ENCODE measurements at regions not wholly inside any gene's neighbourhood (a gene's known extent, or its start where the extent isn't known, plus 50 kb on each side); places are given as distances from the start of the nearest gene placed in this dataset.

DNA sequence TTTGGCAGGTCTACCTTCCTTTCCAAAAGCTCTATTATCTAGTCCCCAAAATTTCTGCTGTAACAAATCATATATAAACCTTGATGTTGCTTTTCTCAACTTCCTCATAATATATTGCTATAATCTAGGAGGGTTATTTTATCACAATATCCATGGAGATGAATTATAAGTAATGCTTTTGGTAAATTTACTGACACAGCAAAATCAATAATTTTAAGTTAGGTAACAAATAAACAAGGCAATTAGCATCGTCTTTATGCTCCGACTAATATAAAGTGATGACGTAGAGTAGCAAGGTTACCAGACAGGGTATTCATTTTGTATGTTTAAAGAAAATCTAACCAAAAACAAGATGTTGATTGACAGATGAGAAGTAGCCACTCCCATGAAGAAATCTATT, 132.3 kb upstream of the ST8SIA4 start:
- TF ChIP-seq, protein P1, sequence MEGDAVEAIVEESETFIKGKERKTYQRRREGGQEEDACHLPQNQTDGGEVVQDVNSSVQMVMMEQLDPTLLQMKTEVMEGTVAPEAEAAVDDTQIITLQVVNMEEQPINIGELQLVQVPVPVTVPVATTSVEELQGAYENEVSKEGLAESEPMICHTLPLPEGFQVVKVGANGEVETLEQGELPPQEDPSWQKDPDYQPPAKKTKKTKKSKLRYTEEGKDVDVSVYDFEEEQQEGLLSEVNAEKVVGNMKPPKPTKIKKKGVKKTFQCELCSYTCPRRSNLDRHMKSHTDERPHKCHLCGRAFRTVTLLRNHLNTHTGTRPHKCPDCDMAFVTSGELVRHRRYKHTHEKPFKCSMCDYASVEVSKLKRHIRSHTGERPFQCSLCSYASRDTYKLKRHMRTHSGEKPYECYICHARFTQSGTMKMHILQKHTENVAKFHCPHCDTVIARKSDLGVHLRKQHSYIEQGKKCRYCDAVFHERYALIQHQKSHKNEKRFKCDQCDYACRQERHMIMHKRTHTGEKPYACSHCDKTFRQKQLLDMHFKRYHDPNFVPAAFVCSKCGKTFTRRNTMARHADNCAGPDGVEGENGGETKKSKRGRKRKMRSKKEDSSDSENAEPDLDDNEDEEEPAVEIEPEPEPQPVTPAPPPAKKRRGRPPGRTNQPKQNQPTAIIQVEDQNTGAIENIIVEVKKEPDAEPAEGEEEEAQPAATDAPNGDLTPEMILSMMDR (conservative IDR thresholded peaks at IDR 0.05; ENCODE audit: low read depth, low read length): no peak
- no peak for TF ChIP-seq EZH2 (IDR thresholded peaks at IDR 0.05; ENCODE audit: borderline replicate concordance, low read depth, low read length, poor library complexity, severe bottlenecking)
- Histone ChIP-seq H3K4me3 (ENCODE audit: low read depth, low read length, poor library complexity, severe bottlenecking) (no peak overlapping the region), H3K27me3 (replicated peaks; ENCODE audit: insufficient read depth, low read depth, low read length, poor library complexity) (no peaks in the 10 kb centered on the region), H3K9me3 (ENCODE audit: low read depth, low read length, poor library complexity, severe bottlenecking) (no peaks in the 10 kb centered on the region), H3K36me3 (ENCODE audit: insufficient read depth, low read length, poor library complexity, severe bottlenecking) (no peaks in the 10 kb centered on the region), H3K27ac (ENCODE audit: low read depth, low read length, poor library complexity, severe bottlenecking) (no peak overlapping the region), H3K4me1 (ENCODE audit: insufficient read depth, low read length, poor library complexity, severe bottlenecking) (no peaks in the 10 kb centered on the region)
- ChIA-PET POLR2A (ENCODE audit: low non-redundant PET) (no interaction called here), CTCF (no interaction called here)
- no peak for DNase-seq (ENCODE audit: low spot score)
- intact Hi-C loops (cut with micrococcal nuclease; ENCODE audit: unreplicated experiment): no loop called here
- no TSS peak for BruUV-seq (replicated peaks)

DNA sequence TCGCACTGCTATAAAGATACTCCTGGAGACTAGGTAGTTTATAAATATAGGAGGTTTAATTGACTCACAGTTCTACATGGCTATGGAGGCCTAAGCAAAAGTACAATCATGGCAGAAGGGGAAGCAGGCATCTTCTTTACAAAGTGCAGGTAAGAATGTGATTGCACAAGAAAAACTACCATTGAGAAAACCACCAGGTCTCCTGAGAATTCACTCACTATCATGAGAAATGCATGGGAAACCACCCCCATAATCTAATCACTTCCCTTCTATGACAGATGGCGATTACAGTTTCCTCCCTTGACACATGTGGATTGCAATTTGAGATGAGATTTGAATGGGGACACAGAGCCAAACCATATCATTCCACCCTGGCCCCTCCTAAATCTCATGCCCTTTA, 121.2 kb upstream of the ST8SIA4 start:
- intact Hi-C loops (cut with micrococcal nuclease; ENCODE audit: unreplicated experiment): no loop called here
- H3K4me3 ChIP-seq (ENCODE audit: low read depth, low read length, poor library complexity, severe bottlenecking): no peak overlapping the region
- BruUV-seq (replicated peaks): no TSS peak
- no peaks in the 10 kb centered on the region for H3K9me3 ChIP-seq (ENCODE audit: low read depth, low read length, poor library complexity, severe bottlenecking)
- no peak for TF ChIP-seq EZH2 (IDR thresholded peaks at IDR 0.05; ENCODE audit: borderline replicate concordance, low read depth, low read length, poor library complexity, severe bottlenecking)
- TF ChIP-seq, protein P1 (conservative IDR thresholded peaks at IDR 0.05; ENCODE audit: low read depth, low read length): no peak
- H3K27ac ChIP-seq (ENCODE audit: low read depth, low read length, poor library complexity, severe bottlenecking): no peak overlapping the region
- no peaks in the 10 kb centered on the region for H3K27me3 ChIP-seq (replicated peaks; ENCODE audit: insufficient read depth, low read depth, low read length, poor library complexity)
- no peak for DNase-seq (ENCODE audit: low spot score)
- ChIA-PET CTCF (no interaction called here), POLR2A (ENCODE audit: low non-redundant PET) (no interaction called here)
- no peaks in the 10 kb centered on the region for H3K36me3 ChIP-seq (ENCODE audit: insufficient read depth, low read length, poor library complexity, severe bottlenecking)
- no peaks in the 10 kb centered on the region for H3K4me1 ChIP-seq (ENCODE audit: insufficient read depth, low read length, poor library complexity, severe bottlenecking)

DNA sequence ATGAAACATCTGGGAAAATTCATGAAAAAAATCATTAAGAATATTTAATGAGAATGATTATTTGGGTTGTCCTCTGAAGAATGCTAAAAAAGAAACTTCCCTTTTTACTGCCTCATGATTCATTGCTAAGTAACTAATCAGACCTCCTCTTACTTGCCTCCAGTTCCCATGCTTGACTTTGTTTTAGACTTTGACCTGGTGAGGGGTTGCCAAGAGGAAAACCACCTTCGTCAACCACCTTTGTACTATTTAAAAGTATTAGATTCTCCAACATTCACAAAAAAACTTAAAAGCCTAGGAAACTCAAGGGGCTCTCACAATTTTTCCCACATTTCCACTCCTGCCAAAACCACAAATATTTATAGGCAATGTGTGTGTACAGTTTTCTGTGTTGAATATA, 115.2 kb upstream of the ST8SIA4 start:
- Histone ChIP-seq H3K4me1 (ENCODE audit: insufficient read depth, low read length, poor library complexity, severe bottlenecking) (no peaks in the 10 kb centered on the region), H3K27ac (ENCODE audit: low read depth, low read length, poor library complexity, severe bottlenecking) (no peak overlapping the region), H3K9me3 (ENCODE audit: low read depth, low read length, poor library complexity, severe bottlenecking) (peaks cover 4% of the 10 kb centered on the region), H3K36me3 (ENCODE audit: insufficient read depth, low read length, poor library complexity, severe bottlenecking) (no peaks in the 10 kb centered on the region), H3K4me3 (ENCODE audit: low read depth, low read length, poor library complexity, severe bottlenecking) (no peak overlapping the region), H3K27me3 (replicated peaks; ENCODE audit: insufficient read depth, low read depth, low read length, poor library complexity) (no peaks in the 10 kb centered on the region)
- DNase-seq (ENCODE audit: low spot score): no peak
- ChIA-PET CTCF (no interaction called here), POLR2A (ENCODE audit: low non-redundant PET) (no interaction called here)
- no TSS peak for BruUV-seq (replicated peaks)
- no peak for TF ChIP-seq EZH2 (IDR thresholded peaks at IDR 0.05; ENCODE audit: borderline replicate concordance, low read depth, low read length, poor library complexity, severe bottlenecking)
- TF ChIP-seq, protein P1 (conservative IDR thresholded peaks at IDR 0.05; ENCODE audit: low read depth, low read length): no peak
- intact Hi-C loops (cut with micrococcal nuclease; ENCODE audit: unreplicated experiment): no loop called here

All from A673 (cell line).